GM19324 (cell line): ENCODE measurements at regions not wholly inside any gene's neighbourhood (a gene's known extent, or its start where the extent isn't known, plus 50 kb on each side); places are given as distances from the start of the nearest gene placed in this dataset.
"Not testable (repeated sequence)": the region's sequence is repeated elsewhere in the genome, so short reads cannot be mapped to it uniquely, and the experiment has no call there.

Experiments used
- ATAC-seq: cut with Tn5 transposase; IDR thresholded peaks from one replicate; pipeline ENCODE4 v1.9.1; 2021; ENCODE audit warnings: mild to moderate bottlenecking, moderate library complexity; ENCODE audit not compliant: unreplicated experiment, low FRiP score

GRCh38 chr6:23661549-23661948 lies 464.5 kb upstream of the NRSN1 start:
- no peak for ATAC-seq

GRCh38 chr6:23663096-23663495 lies 462.9 kb upstream of the NRSN1 start:
- no peak for ATAC-seq

- no peak for ATAC-seq
Observed at GRCh38 chr6:23663652-23664051, 462.4 kb upstream of the NRSN1 start.

GRCh38 chr6:23665911-23666310 lies 460.1 kb upstream of the NRSN1 start:
- not testable (repeated sequence) for ATAC-seq

- no peak for ATAC-seq
Observed at GRCh38 chr6:23672737-23673136, 453.3 kb upstream of the NRSN1 start.

- ATAC-seq = no peak
Observed at GRCh38 chr6:23678626-23679025, 447.4 kb upstream of the NRSN1 start.

- no peak for ATAC-seq
Observed at GRCh38 chr6:23681743-23682142, 444.3 kb upstream of the NRSN1 start.

GRCh38 chr6:23688650-23689049 lies 437.4 kb upstream of the NRSN1 start:
- ATAC-seq = no peak

GRCh38 chr6:23690453-23691049 lies 435.5 kb upstream of the NRSN1 start:
- no peak for ATAC-seq

- ATAC-seq = no peak
Observed at GRCh38 chr6:23692184-23692583, 433.8 kb upstream of the NRSN1 start.

- ATAC-seq = no peak
Observed at GRCh38 chr6:23696992-23697391, 429.0 kb upstream of the NRSN1 start.

- ATAC-seq = no peak
Observed at GRCh38 chr6:23704479-23705052, 421.4 kb upstream of the NRSN1 start.

GRCh38 chr6:23705697-23706096 lies 420.3 kb upstream of the NRSN1 start:
- no peak for ATAC-seq

- no peak for ATAC-seq
Observed at GRCh38 chr6:23712756-23713155, 413.3 kb upstream of the NRSN1 start.

- ATAC-seq = no peak
Observed at GRCh38 chr6:23713211-23713610, 412.8 kb upstream of the NRSN1 start.

- no peak for ATAC-seq
Observed at GRCh38 chr6:23728707-23729106, 397.3 kb upstream of the NRSN1 start.

- ATAC-seq = no peak
Observed at GRCh38 chr6:23731609-23732008, 394.4 kb upstream of the NRSN1 start.

- ATAC-seq = no peak
Observed at GRCh38 chr6:23732521-23732920, 393.5 kb upstream of the NRSN1 start.

GRCh38 chr6:23735151-23735550 lies 390.9 kb upstream of the NRSN1 start:
- no peak for ATAC-seq

- ATAC-seq = no peak
Observed at GRCh38 chr6:23736577-23736976, 389.4 kb upstream of the NRSN1 start.

GRCh38 chr6:23747239-23747638 lies 378.8 kb upstream of the NRSN1 start:
- ATAC-seq = no peak

GRCh38 chr6:23752414-23752813 lies 373.6 kb upstream of the NRSN1 start:
- ATAC-seq = no peak

GRCh38 chr6:23754197-23754596 lies 371.8 kb upstream of the NRSN1 start:
- no peak for ATAC-seq
